ENCODE measurements at regions not wholly inside any gene's neighbourhood (a gene's known extent, or its start where the extent isn't known, plus 50 kb on each side); places are given as distances from the start of the nearest gene placed in this dataset.

GRCh38 chr11:119849872-119850271 lies 120.9 kb upstream of the NECTIN1 start (continued):
- TF ChIP-seq KIAA2018 (CRISPR knock-in tag; IDR thresholded peaks at IDR 0.05; ENCODE audit: borderline replicate concordance) (no peak), SRSF4 (IDR thresholded peaks at IDR 0.05; ENCODE audit: low read depth, low read length, poor library complexity, severe bottlenecking) (no peak), ZNF773 (CRISPR knock-in tag; IDR thresholded peaks at IDR 0.05; ENCODE audit: borderline replicate concordance) (no peak), ZBTB14 (CRISPR knock-in tag; IDR thresholded peaks at IDR 0.05) (no peak), MTERF4 (CRISPR knock-in tag; IDR thresholded peaks at IDR 0.05) (no peak), SRF (IDR thresholded peaks at IDR 0.05; ENCODE audit: low read depth, low read length) (no peak)

Data from HepG2 (cell line).